SKM-1 treated with dmso at 0.1 percent for 144 hours (cell line): ENCODE measurements at regions not wholly inside any gene's neighbourhood (a gene's known extent, or its start where the extent isn't known, plus 50 kb on each side); places are given as distances from the start of the nearest gene placed in this dataset.
"Not testable (repeated sequence)": the region's sequence is repeated elsewhere in the genome, so short reads cannot be mapped to it uniquely, and the experiment has no call there.

Experiments
- DNase-seq: peaks from one replicate; lab custom pipeline; 2025; ENCODE audit not compliant: unreplicated experiment; lab: John Stamatoyannopoulos, UW

DNA sequence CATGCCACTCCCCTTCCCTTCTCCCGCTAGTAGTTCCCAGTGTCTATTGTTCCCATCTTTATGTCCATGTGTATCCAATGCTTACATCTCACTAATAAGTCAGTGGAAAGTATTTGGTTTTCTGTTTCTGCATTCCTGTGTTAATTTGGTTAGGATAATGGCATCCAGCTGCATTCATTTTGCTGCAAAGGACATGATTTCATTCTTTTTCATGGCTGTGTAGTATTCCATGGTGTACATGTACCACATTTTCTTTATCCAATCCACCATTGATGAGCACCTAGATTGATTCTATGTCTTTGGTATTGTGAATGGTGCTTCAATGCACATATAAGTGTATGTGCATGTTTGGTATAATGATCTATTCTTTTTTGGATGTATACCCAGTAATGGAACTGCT is 502.5 kb upstream of the MAP2 start:
- DNase-seq: not testable (repeated sequence)

DNA sequence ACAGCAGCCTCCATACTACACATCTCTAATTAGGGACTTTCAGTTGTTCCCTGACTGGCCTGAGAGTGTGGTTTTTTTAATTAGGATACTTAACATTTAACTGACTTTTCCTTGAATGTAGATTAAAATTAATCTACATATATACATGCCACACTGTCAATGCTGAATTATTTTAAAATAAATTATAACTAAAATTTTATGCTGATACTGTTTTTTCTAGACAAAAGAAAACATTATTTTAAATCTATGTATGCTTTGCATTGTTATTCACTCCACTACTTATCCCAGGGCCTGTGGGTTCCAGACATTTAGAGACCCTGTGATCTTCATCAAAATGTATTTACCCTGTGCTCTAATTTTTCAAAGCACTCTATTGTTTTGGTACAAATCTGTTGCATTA is 496.0 kb upstream of the MAP2 start:
- no peak for DNase-seq

DNA sequence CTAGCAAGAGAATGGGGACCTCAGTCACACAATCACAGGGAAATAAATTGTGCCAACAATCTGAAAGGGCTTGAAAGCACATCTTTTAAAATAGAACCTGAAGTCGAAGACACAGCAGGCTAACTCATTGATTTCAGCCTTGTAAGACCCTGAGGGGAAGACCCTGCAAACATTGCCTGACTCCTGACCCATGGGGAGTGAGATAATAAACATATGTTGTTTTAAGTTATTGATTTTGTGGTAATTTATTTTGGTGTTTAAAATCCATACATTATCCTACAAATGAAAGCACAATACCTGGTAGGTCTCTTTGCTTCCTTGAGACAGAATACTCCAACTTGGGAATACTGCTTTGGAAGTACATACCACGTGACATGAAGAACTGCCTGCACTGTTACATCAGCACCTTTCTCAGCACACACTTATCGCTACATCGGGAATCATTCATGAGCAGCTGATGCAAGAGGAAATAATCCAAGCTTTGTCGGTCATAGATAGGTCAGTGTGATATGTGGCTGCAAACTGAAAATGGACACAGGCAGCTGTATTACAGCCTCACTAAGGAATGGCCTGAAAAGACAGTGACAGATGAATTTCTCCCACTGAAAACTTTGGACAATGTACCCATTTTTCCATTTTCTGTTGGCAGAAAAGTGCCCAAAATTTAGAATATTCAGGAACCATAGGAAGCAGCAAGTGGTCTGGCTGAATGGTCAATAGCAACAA is 494.5 kb upstream of the MAP2 start:
- DNase-seq: no peak

DNA sequence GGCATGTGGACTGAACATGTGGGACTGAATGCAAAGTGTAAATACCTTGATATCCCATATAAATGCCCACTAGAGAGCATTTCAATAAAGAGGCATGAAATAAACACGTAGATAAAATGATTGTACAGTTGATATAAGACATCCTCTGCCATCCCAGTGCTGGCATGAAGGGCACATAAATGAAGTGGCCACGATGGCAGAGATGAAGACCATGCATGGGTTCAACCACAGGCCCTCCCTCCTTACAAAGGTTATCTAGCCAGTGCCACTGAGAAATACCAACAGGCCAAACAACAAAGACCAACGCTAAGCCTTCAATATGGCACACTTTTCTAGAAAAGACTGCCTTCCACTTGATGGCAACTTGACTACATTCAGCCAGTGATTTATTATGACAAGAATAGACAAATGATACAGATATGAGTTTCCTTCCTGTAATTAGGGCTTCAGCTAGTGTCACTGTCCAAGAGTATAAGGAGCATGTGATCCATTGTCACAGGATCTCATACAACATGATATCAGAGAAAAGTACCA is 493.9 kb upstream of the MAP2 start:
- no peak for DNase-seq

DNA sequence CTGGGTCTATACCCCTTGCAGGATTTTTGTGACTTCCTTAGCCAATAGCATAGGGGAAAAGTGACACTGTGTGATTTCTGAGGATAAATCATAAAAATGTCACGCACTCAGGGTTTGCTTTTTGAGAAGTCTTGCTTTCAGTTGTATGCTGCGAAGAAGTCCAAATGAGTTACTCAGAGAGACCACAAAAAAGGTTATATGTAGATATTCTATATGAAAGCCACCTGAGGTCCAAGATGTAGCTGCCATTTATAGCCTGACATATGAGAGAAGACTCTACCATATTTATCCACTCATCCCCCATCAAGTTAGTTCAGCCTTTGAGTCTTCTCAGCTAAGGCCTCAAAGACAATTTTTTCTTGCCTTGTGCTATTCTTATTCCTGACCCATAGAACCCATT is 488.3 kb upstream of the MAP2 start:
- no peak for DNase-seq

DNA sequence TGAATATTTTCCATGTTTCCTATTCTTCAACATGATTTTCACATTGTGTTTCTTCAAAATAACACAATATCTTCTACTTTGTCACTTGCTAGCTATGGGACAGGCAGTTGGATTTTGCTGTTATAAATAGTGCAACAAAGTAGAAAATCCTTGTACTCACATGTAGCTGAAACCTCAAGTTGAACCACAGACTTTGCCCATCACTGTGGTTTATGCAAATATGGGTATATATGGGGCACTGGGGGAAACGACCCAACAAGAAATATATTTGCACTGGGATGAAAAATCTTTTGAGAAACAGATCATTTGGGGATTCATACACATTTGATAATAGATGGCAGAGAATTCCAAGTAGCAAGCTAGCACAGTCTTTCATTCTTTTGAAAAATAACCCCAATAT is 486.3 kb upstream of the MAP2 start:
- no peak for DNase-seq

DNA sequence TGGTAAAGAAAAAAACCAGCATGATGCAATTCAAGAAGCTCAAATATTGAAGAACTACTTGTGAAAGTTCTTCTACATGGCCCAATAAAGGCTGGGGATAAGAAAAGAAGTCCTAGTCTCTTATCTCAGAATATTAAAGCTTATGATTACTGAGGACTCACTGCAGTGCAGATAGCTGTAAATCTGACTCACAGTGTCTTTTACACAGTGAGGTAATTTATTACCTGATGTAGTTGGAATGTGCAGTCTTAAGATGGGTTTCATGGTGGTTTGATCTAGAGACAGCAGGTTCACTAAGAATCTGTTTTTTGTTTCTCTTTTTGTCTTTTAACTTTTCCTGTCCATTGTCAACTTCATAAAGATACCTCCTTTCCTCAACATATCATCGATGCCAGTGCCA is 484.0 kb upstream of the MAP2 start:
- DNase-seq: no peak

DNA sequence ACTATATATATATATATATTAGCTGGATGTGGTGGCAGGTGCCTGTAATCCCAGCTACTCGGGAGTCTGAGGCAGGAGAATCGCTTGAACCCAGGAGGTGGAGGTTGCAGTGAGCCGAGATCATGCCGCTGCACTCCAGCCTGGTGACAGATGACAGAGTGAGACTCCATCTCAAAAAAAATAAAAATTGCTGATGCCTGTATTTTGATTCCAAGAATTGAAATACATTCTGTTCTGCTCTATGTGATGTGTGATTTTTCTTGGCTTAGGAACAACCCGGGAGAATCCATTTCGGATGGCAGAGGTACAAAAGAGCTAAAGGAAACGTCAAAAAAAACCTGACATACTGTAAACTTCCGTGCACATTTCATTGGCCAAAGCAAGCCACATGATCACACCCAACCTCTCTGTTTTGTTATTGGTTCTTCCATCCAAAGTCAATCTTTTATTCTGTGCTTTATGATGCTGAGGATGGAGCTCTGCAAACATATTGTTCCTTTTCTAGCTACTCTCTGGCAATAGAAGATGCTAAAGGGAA is 478.1 kb upstream of the MAP2 start:
- DNase-seq: no peak

DNA sequence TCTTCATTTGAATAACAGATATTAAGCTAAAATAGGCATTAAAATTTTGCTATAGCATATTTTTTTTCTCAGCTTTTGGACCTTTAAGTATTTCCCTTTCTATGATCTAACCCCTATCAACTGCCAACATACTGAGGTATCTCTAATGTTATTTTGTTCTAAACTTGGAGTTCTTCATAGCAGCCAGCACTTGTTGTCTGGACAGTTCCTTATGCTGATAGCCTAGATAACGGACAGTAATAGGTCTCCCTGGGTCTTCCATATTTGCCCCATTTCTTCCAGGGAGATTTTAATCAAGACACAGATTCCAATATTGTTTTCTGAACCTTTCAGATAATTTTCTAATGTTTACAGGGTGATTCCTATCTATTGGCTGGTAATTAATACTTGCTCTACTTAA is 475.8 kb upstream of the MAP2 start:
- DNase-seq: no peak

DNA sequence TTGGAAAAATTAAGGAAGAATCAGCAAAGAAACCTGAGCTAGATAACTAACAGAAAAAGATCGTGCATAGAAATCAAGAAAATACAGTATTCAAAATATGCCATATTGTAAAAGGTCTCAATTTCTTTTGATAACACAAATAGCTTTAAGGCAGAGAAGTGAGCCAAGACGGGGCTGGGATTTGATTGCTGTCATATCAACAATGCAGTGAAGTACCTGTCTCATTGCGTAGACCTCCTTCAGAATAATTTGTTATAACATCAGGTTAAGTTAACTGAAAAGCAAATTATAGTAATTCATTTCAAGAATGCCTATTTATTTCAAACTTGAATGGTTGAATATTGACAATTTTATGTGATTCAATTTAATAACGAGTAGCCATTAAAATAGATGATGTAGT is 453.8 kb upstream of the MAP2 start:
- DNase-seq: no peak

DNA sequence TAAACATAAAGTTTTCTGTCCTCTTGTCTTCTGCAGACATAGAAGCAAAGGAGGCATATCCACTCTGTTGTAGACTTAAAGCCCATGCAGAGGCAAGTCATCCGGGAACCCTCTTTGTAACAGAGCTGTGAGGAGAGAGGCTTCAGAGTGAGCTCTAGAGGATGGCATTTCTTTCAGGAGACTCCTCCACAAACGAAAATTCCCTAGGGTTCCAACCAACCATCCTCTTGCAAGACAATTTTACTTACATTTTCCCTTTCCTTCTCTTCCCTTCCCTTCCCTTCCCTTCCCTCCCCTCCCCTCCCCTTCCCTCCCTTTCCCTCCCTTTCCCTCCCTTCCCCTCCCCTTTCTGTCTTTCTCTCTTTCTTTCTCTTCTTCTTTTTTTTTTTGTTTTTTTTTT is 446.3 kb upstream of the MAP2 start:
- no peak for DNase-seq

DNA sequence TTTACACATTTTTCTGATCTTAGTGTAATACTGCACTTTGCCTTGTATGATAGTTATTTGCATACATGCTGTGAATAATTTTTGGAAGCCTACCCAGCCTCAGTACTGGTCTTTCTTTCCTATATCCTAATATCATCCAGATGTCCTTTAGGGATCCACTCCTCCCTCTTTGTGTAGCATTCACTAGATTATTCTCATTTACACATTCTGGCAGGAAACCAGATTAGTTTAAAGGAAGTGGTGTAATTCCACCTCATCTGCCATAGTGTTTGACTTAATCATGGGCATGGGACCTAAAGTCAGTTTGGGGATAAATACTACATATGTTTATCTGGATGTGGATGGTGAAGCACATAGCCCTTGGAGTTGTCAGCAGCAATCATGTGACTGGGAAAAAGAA is 444.9 kb upstream of the MAP2 start:
- no peak for DNase-seq

DNA sequence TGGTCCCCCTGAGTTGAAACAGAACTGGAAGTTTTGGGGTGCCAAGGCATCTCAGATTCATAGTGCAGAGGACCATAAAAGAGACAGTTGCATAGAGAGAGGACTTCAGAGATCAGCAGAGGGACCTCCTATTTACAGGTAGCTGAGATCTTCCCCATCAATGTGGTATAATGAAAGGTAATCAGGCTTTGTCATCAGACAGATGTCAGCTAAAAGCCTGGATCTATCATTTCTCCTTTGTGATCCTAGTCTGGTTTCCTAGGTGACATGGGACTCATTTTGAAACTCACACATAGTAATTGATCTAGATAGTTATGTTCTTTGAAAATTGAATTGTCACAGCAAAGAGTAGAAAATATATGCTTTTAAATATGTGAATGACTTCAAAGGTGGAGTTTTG is 443.5 kb upstream of the MAP2 start:
- DNase-seq: no peak

DNA sequence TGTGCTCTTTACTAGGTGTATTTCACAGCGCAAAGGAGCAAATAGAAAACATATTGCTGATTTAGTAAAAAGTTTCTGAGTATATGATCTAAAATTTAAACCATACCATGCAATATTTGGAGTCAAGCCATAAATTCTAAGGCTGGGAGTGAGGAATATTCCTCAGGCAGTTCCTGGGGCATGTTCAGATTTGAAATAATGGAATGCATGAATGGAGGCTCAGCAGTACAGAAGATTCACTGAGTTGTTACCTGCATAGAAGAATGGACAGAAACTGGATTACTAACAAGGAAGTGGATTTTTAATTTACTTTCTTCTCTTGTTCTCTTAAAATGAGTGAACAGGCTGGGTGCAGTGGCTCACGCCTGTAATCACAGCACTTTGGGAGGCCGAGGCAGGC is 441.0 kb upstream of the MAP2 start:
- DNase-seq: no peak

DNA sequence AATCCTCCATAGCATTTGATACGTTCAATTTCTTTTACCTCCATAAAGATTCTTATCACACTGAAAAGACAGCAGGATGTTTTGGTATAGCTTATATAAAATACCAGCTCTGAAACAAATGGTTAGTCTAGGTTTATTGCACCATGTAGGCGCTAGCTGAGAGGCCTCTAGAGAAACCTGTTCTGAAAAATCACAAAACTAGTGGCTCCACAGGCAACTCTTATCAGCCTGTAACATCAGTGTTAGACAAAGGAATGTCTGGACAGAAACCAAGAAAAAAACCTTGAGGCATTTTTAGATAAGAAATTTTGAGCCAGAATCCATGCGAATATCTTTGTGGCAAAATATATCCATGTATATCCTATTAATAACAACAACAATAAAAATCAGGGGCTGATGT is 440.4 kb upstream of the MAP2 start:
- no peak for DNase-seq

DNA sequence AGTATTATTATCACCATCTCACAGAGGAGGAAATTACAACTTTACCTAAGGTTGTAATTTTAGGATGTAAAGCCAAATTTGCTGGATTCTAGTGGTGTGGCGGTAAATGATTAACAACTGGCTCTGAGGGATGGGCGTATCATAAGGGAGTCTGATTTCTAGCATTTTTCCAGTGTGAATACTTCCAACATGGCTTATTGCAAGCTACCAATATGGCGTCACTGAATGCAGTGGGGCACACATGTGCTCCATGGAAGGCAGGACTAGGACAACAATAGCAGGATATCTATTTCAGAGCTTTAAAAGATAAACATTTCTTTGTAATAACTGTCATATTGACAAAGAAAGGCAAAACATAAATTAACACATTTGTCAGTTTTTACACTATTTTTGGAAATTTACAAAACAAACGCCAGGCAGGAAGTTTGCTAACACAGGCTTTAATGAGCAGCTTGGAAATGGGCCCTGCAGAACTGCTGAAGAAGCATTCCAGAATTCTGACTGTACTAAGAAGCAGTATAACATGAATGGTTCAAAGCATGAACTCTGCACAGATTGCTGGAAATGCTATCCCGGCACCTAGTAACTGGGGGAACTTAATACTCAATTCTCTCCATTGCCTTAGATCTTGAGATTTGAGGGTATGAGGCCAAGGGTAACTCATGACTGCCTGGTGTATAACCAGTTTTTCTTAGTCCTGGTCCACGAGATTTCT is 439.3 kb upstream of the MAP2 start:
- DNase-seq: no peak

DNA sequence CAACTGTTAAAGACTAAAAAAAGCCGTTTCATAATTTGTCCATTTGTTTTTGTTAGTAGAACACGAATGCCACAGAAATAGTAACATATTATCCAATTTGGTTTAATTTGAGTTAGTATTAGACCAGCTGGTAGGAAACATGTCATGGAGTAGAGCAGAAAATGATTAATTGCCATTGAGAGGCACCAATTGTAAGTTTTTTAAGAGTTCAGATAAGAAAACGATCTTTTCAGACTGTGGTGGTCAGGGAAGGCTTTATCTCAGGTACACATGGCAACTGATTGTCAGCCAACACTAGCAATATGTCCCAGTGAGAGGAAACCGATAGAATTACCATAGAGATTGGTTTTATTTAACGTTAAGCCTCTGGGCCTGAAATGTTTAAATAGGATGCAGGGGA is 438.2 kb upstream of the MAP2 start:
- DNase-seq: no peak

DNA sequence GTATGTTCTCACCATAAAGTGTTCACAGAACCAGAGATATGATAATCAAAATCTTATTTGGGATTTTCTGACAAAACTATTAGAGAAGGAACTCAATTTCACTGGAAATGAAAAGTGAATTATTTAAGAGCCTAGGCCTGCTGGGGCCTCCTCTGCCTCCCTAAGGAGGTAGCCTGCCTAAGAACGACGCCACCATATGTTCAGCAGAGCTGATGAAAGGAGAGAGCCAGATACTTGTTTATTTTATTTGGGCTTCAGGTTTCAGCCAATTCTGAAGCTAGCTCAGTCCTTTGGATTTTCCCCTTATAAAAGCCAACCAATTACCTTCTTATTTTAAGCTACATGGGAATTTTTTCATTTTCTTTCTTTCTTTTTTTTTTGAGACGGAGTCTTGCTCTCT is 433.1 kb upstream of the MAP2 start:
- DNase-seq: no peak

DNA sequence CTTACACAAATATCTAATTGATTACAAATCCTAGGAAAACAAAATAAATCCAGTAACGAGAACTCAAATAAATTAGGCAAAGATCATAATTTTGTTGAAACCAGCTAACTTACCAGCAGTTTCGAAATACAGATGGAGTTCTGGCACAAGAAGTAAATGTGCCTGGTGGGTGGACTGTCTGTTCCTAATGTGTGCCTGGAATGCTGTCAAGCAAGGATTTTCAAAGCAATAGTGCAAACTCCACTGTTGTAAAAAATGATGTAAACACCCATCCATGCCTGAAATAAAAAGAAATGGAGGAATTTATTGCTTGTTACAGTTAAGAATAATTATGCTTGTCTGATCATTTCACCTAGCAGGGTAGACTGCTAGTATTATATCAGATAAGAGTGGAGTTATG is 423.9 kb upstream of the MAP2 start:
- no peak for DNase-seq

DNA sequence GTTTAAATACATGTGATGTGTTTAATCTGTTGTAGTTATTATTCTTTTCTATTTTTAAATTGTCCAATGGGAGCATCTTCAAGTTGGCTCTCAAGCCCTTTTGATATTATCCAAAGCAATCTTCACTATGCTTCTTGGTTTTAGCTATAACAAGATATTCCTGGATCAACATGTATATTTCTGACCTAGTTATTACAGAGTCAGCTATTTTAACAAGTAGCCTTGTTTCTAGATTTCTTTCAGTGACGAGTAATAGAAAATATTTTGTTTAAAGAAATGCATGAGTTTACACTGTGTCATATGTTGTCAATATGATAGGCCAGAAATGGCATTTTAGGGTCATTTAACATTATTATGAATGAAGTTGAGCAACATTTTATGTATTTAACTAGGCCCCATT is 421.8 kb upstream of the MAP2 start:
- DNase-seq: no peak

DNA sequence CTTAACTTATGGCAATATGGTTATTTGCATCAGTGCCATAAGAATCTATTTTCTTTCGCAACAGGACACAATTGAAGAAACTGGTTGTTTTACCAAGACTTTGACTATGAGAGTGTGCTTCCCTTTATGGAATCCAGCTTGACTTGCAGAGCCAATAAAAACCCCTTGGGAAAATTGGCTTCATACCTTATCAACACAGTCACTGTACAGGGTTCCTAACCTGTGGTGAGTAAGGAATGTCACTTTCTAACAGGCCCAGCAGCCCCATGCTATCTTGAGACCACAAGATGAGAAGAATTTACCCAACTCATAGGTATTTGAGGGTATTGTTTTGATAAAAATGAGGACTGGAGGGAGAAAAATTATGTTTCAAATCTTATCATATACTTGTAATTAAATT is 418.5 kb upstream of the MAP2 start:
- no peak for DNase-seq

DNA sequence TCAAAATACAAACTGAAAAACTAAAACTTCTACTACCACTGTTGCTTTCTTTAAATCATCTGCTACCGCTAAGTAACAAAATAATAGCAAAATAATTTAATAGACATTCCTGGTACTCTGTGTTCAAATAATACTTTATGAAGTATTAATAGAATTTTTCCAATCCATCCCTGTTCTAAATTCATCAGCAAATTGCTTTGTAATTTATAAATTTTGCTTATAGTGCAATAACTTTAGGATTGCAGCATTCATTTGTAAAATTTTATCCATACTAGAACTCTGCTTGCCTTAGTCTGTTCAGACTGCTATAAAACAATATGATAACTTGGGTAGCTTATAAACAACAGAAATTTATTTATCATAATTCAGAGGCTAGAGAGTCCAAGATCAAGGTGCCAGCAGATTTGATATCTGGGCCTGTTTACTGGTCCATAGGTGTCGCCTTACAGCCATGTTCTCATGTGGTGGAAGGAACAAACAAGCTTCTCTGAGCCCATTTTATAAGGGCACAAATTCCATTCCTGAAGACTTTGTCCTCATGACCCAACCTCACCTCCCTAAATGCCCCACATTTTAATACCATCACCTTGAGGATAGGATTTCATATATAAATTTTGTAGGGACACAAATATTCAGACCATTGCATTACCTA is 415.1 kb upstream of the MAP2 start:
- no peak for DNase-seq
